GM19239 (cell line): ENCODE measurements at regions not wholly inside any gene's neighbourhood (a gene's known extent, or its start where the extent isn't known, plus 50 kb on each side); places are given as distances from the start of the nearest gene placed in this dataset.

Source experiments
- DNase-seq: peaks from one replicate; pipeline ENCODE4 v3.0.0; 2011; ENCODE audit warnings: low spot score; ENCODE audit not compliant: insufficient read length
- FAIRE-seq: peaks from 2 replicates; lab custom pipeline; 2011; peaks lifted over from hg19 to GRCh38; lab: Jason Lieb, UNC

DNA sequence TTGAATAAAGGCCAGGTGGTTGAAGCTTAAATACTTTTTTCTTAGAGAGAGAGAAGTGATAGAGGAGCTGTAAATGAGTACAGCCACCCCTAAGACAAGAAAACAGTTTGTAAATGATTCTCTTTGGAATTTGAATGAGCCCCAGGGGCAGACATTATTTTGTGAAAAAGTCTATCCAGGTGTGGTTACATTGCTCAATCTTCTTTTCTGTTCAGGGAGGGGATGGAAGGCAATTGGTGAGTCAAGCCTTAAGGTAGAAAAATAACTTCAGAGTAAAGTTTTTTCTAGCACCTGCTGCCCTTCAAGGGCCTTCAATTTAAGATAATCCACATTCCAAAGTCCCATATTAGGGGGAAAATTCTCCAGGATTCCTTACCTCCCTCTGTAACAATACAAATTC, 646.7 kb downstream of the PDHA2 start:
- DNase-seq (no peak), FAIRE-seq (no peak)

DNA sequence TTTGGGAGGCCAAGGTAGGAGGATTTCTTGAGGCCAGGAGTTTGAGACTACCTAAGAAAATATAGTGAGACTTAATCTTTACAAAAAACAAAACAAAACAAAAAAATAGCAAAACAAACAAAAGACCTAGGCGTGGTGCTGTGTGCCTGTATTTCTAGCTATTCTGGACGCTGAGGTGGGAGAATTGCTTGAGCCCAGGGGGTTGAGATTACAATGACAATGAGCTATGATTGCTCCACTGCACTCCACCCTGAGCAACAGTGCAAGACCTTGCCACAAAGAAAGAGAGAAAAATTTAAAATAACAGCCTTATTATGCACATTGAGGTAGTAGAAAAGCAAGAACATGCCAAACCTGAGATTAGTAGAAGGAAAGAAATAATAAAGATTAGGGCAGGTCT, 657.7 kb downstream of the PDHA2 start:
- no peak for FAIRE-seq

GRCh38 chr4:96504386-96504785, 664.5 kb downstream of the PDHA2 start:
- no peak for FAIRE-seq
- no peak for DNase-seq

More for the DNA sequence above, 657.7 kb downstream of the PDHA2 start:
- no peak for DNase-seq

GRCh38 chr4:96509039-96509741, 669.3 kb downstream of the PDHA2 start:
- no peak for FAIRE-seq
- no peak for DNase-seq

DNA sequence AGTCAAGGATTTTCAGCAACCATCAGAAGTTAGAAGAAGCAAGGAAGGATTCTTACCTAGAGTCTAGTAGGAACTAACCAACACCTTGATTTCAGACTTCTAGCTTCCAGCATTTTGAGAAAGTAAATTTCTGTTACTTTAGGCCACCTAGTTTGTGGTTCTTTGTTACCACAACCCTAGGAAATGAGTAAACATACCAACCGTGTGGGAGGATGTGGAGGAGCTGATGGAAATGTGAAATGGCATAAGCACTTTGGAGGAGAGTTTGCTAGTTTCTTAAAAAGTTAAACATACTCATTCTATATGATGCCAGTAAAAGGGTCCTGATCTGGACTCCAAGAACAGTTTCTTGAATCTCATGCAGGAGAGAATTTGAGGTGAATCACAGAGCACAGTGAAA, 679.4 kb downstream of the PDHA2 start:
- DNase-seq, result no peak
- FAIRE-seq, result no peak

DNA sequence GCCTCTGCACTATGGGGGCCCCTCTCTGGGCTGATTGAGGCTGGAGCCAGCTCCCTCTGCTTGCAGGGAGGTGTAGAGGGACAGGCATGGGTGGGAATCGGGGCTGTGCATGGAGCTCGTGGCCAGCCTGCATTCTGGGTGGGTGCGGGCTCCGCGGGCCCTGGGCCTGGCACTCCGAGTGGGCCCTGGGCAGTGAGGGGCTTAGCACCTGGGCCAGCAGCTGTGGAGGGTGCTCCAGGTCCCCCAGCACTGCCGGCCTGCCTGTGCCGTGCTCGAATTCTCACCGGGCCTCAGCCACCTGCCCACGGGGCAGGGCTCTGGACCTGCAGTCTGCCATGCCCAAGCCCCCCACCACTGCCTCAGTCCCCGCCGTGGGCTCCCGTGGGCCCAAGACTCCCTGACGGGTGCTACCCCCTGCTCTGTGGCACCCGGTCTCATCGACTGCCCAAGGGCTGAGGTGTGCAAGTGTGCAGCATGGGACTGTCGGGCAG, 681.2 kb downstream of the PDHA2 start:
- no peak for FAIRE-seq
- DNase-seq, result no peak

- DNase-seq (no peak), FAIRE-seq (no peak)
Measured at GRCh38 chr4:96523611-96524010, 683.7 kb downstream of the PDHA2 start.

- DNase-seq, result no peak
- FAIRE-seq, result no peak
Measured at GRCh38 chr4:96524311-96524875, 684.5 kb downstream of the PDHA2 start.

GRCh38 chr4:96525898-96526297, 686.0 kb downstream of the PDHA2 start:
- DNase-seq, result no peak
- no peak for FAIRE-seq

DNA sequence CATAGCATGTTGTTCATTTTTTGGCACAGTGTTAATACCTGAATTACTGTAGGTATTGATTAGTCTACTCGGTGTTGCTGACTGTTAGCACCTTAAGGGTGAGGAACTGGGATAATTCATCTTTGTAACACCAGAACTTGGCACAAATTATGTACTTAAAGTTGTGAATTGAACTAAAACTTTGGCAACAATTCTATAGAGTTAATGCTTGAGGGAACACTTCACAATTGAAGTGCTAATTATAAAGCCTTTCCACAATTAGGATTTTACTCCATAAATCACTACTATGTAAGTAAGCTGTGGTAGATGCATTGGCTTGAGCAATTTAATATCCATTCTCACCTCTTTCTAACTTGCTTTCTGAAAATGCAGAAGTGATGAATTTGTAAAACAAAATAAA, 686.7 kb downstream of the PDHA2 start:
- FAIRE-seq, result no peak
- DNase-seq, result no peak

DNA sequence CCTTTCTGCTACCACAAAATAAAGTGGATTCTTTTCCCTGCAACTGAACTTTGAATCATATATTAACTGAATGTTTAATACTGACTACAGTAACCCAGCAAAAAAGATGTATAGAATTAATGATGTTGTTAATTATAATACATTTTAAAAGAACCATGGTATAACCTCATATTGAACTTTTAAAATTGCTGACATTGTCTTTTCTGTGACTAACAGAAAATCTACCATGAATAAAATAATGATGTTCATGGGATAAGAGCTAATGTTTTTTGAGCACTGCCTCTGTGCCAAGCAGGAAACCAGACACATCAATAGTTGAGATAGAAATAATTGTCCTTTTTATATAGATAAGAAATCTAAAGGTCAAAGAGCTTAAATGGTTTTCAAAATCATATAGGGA, 691.9 kb downstream of the PDHA2 start:
- DNase-seq (no peak), FAIRE-seq (no peak)

GRCh38 chr4:96543346-96543745, 703.5 kb downstream of the PDHA2 start:
- FAIRE-seq (no peak), DNase-seq (no peak)

DNA sequence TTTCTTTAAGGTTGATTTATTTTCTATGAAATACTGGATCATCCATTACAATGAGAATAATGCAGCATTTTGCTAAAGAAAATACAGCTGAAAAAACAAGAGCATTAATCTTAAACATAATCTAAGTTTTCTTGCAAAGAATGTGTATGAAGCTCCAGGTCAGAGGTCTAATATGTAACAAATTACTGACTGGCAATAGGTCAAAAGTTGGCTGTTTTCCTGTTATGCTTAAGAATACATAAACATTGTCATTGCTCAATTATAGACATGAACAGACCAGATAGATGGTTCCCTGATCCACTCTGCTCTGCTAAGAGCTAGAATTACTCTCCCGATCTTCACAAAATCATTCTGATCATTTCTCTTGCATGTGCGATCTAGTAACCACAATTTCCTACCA, 718.6 kb downstream of the PDHA2 start:
- no peak for DNase-seq
- no peak for FAIRE-seq

- no peak for DNase-seq
- FAIRE-seq, result no peak
Measured at GRCh38 chr4:96566755-96567154, 726.9 kb downstream of the PDHA2 start.

- no peak for DNase-seq
- FAIRE-seq, result no peak
Measured at GRCh38 chr4:96585304-96585703, 745.4 kb downstream of the PDHA2 start.

- no peak for FAIRE-seq
- DNase-seq, result no peak
Measured at GRCh38 chr4:96593422-96593821, 753.5 kb downstream of the PDHA2 start.

GRCh38 chr4:96598465-96598864, 758.6 kb downstream of the PDHA2 start:
- FAIRE-seq, result no peak
- DNase-seq, result no peak

- DNase-seq (no peak), FAIRE-seq (no peak)
Measured at GRCh38 chr4:96599752-96600151, 759.9 kb downstream of the PDHA2 start.

GRCh38 chr4:96602661-96603060, 762.8 kb downstream of the PDHA2 start:
- no peak for FAIRE-seq
- DNase-seq, result no peak

DNA sequence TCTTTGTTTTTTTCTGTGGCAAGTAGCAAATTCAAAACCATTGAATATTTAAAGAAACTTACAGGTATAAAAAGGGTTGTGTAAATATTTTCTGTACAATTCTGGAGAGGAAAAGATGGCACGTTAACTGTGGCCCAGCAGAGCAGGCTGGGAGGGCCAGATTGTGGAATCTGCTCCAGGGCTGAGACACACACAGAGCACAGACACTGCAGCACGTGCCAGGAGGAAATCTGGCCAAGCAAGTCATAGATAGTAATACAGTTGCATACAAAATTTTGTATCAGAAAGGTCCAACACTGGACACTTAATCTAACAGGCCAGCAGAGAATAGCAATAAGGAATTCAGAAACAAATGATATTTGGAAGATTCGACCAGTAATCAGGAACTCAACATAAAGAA, 763.7 kb downstream of the PDHA2 start:
- no peak for DNase-seq
- FAIRE-seq, result no peak

- no peak for DNase-seq
- no peak for FAIRE-seq
Measured at GRCh38 chr4:96606451-96606850, 766.6 kb downstream of the PDHA2 start.

GRCh38 chr4:96626023-96626422, 786.1 kb downstream of the PDHA2 start:
- no peak for FAIRE-seq
- DNase-seq, result no peak
